HEK293 (cell line): ENCODE measurements at regions not wholly inside any gene's neighbourhood (a gene's known extent, or its start where the extent isn't known, plus 50 kb on each side); places are given as distances from the start of the nearest gene placed in this dataset.
"Not testable (repeated sequence)": the region's sequence is repeated elsewhere in the genome, so short reads cannot be mapped to it uniquely, and the experiment has no call there.

Experiments
- CTCF ChIA-PET: fragments of 350-600 bp; formaldehyde crosslinking; extraction: SDS; loops from one replicate; lab custom pipeline; 2021; ENCODE audit warnings: antibody characterized with exemption; lab: Yijun Ruan, JAX
- POLR2A ChIA-PET: fragments of 300-600 bp; formaldehyde crosslinking; extraction: SDS; loops from one replicate; lab custom pipeline; 2020; ENCODE audit warnings: antibody characterized with exemption, inconsistent platforms; lab: Yijun Ruan, JAX
- H3K27ac ChIP-seq: fragments of 200-500 bp; sonication (Bioruptor generic); 2 replicates; pipeline ENCODE4 v1.5.1; 2014; ENCODE audit warnings: low read depth, low read length, control low read depth, inconsistent platforms; ENCODE audit errors: extremely low read depth
- H3K36me3 ChIP-seq, 2 experiments: fragments of 200-500 bp in 1 of 2; sonication (Bioruptor generic) in 1 of 2; 1 replicate in 1 of 2; 2 replicates in 1 of 2; pipeline ENCODE4 v1.5.1; 2014 to 2017; ENCODE audit warnings: inconsistent platforms in 2 of 2, low read length in 2 of 2; ENCODE audit not compliant: control insufficient read depth in 2 of 2, insufficient read depth in 1 of 2
- H3K4me1 ChIP-seq: fragments of 200-500 bp; sonication (Bioruptor generic); 2 replicates; pipeline ENCODE4 v1.5.1; 2014; ENCODE audit warnings: mild to moderate bottlenecking, low read length, inconsistent platforms; ENCODE audit not compliant: control insufficient read depth, insufficient read depth
- H3K4me3 ChIP-seq: 2 replicates; pipeline ENCODE4 v1.5.1; 2011; ENCODE audit warnings: low read depth, mild to moderate bottlenecking, control low read depth, low read length, moderate library complexity
- H3K9me3 ChIP-seq: fragments of 200-500 bp; sonication (Bioruptor generic); 2 replicates; pipeline ENCODE4 v1.5.1; 2014; ENCODE audit warnings: low read depth, low read length, inconsistent platforms; ENCODE audit not compliant: control insufficient read depth, insufficient read depth
- MEIS1 ChIP-seq: sonication (generic); formaldehyde crosslinking; IDR thresholded peaks from 2 replicates; pipeline ENCODE4 v1.8.1; 2022; ENCODE audit warnings: missing genetic modification reagents, mild to moderate bottlenecking, borderline replicate concordance
- REST ChIP-seq: fragments of 450-650 bp; formaldehyde crosslinking; IDR thresholded peaks from 2 replicates; pipeline ENCODE4 v1.5.1; 2016; ENCODE audit warnings: missing biosample characterization, missing genetic modification characterization
- SALL2 ChIP-seq: fragments of 450-650 bp; formaldehyde crosslinking; IDR thresholded peaks from 2 replicates; pipeline ENCODE4 v1.5.0; 2017; ENCODE audit warnings: missing biosample characterization, mild to moderate bottlenecking, missing genetic modification characterization, borderline replicate concordance
- SP7 ChIP-seq: fragments of 450-650 bp; formaldehyde crosslinking; IDR thresholded peaks from 2 replicates; pipeline ENCODE4 v1.5.1; 2016; ENCODE audit warnings: missing biosample characterization, missing genetic modification characterization
- ZBTB11 ChIP-seq: fragments of 450-650 bp; formaldehyde crosslinking; conservative IDR thresholded peaks from 2 replicates; pipeline ENCODE4 v1.5.1; 2016; ENCODE audit warnings: low read depth, missing biosample characterization, missing genetic modification characterization
- ZFP37 ChIP-seq: fragments of 450-650 bp; formaldehyde crosslinking; IDR thresholded peaks from 2 replicates; pipeline ENCODE4 v1.5.1; 2016; ENCODE audit warnings: missing biosample characterization, missing genetic modification characterization
- ZFP69B ChIP-seq: fragments of 450-650 bp; formaldehyde crosslinking; IDR thresholded peaks from 2 replicates; pipeline ENCODE4 v1.5.1; 2016; ENCODE audit warnings: missing biosample characterization, missing genetic modification characterization
- ZNF175 ChIP-seq: fragments of 450-650 bp; formaldehyde crosslinking; IDR thresholded peaks from 2 replicates; pipeline ENCODE4 v1.5.1; 2016; ENCODE audit warnings: missing biosample characterization, missing genetic modification characterization
- ZNF214 ChIP-seq: fragments of 450-650 bp; formaldehyde crosslinking; IDR thresholded peaks from 2 replicates; pipeline ENCODE4 v1.5.1; 2017; ENCODE audit warnings: missing biosample characterization, mild to moderate bottlenecking, missing genetic modification characterization, borderline replicate concordance
- ZNF221 ChIP-seq: fragments of 450-650 bp; formaldehyde crosslinking; IDR thresholded peaks from 2 replicates; pipeline ENCODE4 v1.5.1; 2017; ENCODE audit warnings: missing biosample characterization, missing genetic modification characterization, borderline replicate concordance
- ZNF266 ChIP-seq: fragments of 450-650 bp; formaldehyde crosslinking; IDR thresholded peaks from 2 replicates; pipeline ENCODE4 v1.5.1; 2016; ENCODE audit warnings: missing biosample characterization, missing genetic modification characterization, low read depth
- ZNF302 ChIP-seq: fragments of 450-650 bp; formaldehyde crosslinking; IDR thresholded peaks from 2 replicates; pipeline ENCODE4 v1.5.1; 2016; ENCODE audit warnings: missing biosample characterization, missing genetic modification characterization, low read depth
- ZNF416 ChIP-seq: fragments of 450-650 bp; formaldehyde crosslinking; IDR thresholded peaks from 2 replicates; pipeline ENCODE4 v1.5.1; 2016; ENCODE audit warnings: missing biosample characterization, missing genetic modification characterization
- ZNF791 ChIP-seq: fragments of 450-650 bp; formaldehyde crosslinking; IDR thresholded peaks from 2 replicates; pipeline ENCODE4 v1.5.1; 2016; ENCODE audit warnings: missing biosample characterization, missing genetic modification characterization

- H3K27ac ChIP-seq: no peak overlapping the region
- no peaks in the 10 kb centered on the region for H3K4me1 ChIP-seq
- ChIA-PET POLR2A (no interaction called here), CTCF (no interaction called here)
- H3K4me3 ChIP-seq: no peak overlapping the region
- no peaks in the 10 kb centered on the region for H3K9me3 ChIP-seq
- no peak for TF ChIP-seq ZNF416 (tag by site-specific recombination)
- TF ChIP-seq ZNF791 (tag by site-specific recombination): no peak
- no peak for TF ChIP-seq ZFP69B
- no peak for TF ChIP-seq ZFP37
- TF ChIP-seq ZNF221 (tag by site-specific recombination): no peak
- no peak for TF ChIP-seq ZNF175 (tag by site-specific recombination)
- no peak for TF ChIP-seq ZBTB11 (tag by site-specific recombination)
- TF ChIP-seq SP7: no peak
- TF ChIP-seq ZNF302 (tag by site-specific recombination): no peak
- no peak for TF ChIP-seq SALL2 (tag by site-specific recombination)
- no peaks in the 10 kb centered on the region for H3K36me3 ChIP-seq
Observed at GRCh38 chr4:72641611-72642010, 72.6 kb upstream of the ADAMTS3 start.

- H3K4me3 ChIP-seq, POLR2A ChIA-PET, H3K4me1 ChIP-seq, H3K27ac ChIP-seq, CTCF ChIA-PET, H3K36me3 ChIP-seq, H3K9me3 ChIP-seq: not testable (repeated sequence)
Observed at GRCh38 chr4:72636866-72637265, 67.8 kb upstream of the ADAMTS3 start.

- H3K36me3 ChIP-seq, H3K27ac ChIP-seq, CTCF ChIA-PET, H3K4me3 ChIP-seq, H3K4me1 ChIP-seq, POLR2A ChIA-PET, H3K9me3 ChIP-seq: not testable (repeated sequence)
Observed at GRCh38 chr4:72635931-72636330, 66.9 kb upstream of the ADAMTS3 start.

- H3K4me3 ChIP-seq, POLR2A ChIA-PET, H3K36me3 ChIP-seq, CTCF ChIA-PET, H3K9me3 ChIP-seq, H3K27ac ChIP-seq, H3K4me1 ChIP-seq: not testable (repeated sequence)
Observed at GRCh38 chr4:72632253-72632652, 63.2 kb upstream of the ADAMTS3 start.

GRCh38 chr4:72631296-72631695 lies 62.3 kb upstream of the ADAMTS3 start:
- H3K27ac ChIP-seq: no peak overlapping the region
- POLR2A ChIA-PET: no interaction called here
- CTCF ChIA-PET: no interaction called here

More at GRCh38 chr4:72631296-72631695, 62.3 kb upstream of the ADAMTS3 start:
- Histone ChIP-seq H3K4me1 (no peaks in the 10 kb centered on the region), H3K4me3 (no peak overlapping the region), H3K9me3 (no peaks in the 10 kb centered on the region), H3K36me3 (no peaks in the 10 kb centered on the region)
- TF ChIP-seq ZNF266 (tag by site-specific recombination) (no peak), ZNF302 (tag by site-specific recombination) (no peak), REST (tag by site-specific recombination) (no peak), MEIS1 (no peak), ZNF214 (no peak)
